ENCODE measurements at regions not wholly inside any gene's neighbourhood (a gene's known extent, or its start where the extent isn't known, plus 50 kb on each side); places are given as distances from the start of the nearest gene placed in this dataset.

DNA sequence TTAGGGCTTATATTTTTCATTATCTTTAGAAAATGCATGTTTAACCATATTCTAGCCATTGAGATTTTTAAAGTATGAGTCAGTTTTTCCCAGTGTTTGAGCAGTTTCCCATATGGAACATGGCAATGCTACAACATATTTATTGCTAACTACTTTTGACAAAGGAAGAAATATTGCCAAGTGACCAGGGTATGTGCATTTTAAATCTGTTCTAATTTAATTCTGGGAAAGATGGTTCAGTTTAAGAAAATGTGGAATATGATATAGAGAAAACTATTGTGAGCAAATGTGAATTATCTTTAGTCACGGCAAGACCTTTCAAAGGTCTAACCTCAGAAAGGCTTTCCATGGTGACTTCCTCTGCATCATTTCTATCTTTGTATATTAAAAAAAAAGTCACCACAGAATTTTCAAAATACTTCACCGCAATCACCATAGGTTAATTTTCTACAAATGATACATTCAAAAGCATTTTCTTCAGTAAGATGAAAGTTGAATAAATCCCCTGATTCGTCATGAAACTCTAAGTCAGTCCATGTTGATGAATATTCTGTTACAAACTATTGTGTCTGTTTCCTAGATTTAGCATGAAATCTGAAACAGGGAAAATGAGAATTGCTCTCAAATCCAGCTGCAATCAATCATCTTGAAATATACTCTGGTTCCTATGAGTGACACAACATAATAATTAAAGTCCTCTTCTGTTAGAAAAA, 2349.0 kb upstream of the TENM3 start:
- TF ChIP-seq, protein P1, sequence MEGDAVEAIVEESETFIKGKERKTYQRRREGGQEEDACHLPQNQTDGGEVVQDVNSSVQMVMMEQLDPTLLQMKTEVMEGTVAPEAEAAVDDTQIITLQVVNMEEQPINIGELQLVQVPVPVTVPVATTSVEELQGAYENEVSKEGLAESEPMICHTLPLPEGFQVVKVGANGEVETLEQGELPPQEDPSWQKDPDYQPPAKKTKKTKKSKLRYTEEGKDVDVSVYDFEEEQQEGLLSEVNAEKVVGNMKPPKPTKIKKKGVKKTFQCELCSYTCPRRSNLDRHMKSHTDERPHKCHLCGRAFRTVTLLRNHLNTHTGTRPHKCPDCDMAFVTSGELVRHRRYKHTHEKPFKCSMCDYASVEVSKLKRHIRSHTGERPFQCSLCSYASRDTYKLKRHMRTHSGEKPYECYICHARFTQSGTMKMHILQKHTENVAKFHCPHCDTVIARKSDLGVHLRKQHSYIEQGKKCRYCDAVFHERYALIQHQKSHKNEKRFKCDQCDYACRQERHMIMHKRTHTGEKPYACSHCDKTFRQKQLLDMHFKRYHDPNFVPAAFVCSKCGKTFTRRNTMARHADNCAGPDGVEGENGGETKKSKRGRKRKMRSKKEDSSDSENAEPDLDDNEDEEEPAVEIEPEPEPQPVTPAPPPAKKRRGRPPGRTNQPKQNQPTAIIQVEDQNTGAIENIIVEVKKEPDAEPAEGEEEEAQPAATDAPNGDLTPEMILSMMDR (IDR thresholded peaks at IDR 0.05; ENCODE audit: control insufficient read depth, insufficient read depth, low read depth, low read length, missing control alignments), result no peak
- no peak overlapping the region for H3K4me3 ChIP-seq (ENCODE audit: control insufficient read depth, low read depth, low read length)
- DNase-seq (ENCODE audit: low read depth), result no peak

DNA sequence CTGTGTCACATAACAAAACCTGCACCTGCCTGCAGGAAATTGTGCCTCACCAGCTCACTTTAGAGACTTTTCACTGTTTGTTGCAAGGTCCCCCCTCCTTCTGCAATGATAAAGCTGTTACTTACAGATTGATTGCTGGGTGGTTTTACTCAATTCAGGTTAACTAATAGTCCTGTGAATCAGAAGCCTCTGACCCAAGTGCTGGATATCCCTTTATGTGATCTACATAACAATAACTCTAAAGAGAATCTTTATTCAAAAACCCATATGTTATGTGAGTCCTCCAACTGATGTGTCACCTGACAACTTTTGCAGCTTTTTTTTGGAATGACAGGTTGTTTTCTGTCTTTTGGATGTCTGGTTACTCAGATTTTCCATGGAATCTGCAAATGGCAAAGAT, 2323.6 kb upstream of the TENM3 start:
- DNase-seq (ENCODE audit: low read depth), result no peak
- TF ChIP-seq, protein P1 (IDR thresholded peaks at IDR 0.05; ENCODE audit: control insufficient read depth, insufficient read depth, low read depth, low read length, missing control alignments), result no peak
- no peak overlapping the region for H3K4me3 ChIP-seq (ENCODE audit: control insufficient read depth, low read depth, low read length)

DNA sequence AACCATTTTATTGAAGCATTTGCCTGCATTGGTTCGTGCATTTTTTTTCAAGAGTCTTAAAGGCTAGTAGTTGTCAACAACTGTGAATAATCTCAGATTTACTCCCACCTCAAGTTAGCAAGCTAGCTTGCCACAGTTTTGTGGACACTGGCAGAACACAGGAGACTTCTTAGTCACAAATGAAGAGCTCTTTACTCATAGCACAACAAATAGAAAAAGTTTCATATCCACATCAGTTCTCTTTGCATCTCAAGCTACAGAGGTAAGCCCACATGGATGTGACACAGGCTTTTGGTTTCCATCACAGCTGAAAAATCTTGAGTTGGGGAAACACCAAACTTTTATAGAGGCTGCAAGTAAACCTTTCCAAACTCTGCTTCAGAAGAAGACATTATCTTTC, 2315.7 kb upstream of the TENM3 start:
- no peak for DNase-seq (ENCODE audit: low read depth)
- TF ChIP-seq, protein P1 (IDR thresholded peaks at IDR 0.05; ENCODE audit: control insufficient read depth, insufficient read depth, low read depth, low read length, missing control alignments), result no peak
- no peak overlapping the region for H3K4me3 ChIP-seq (ENCODE audit: control insufficient read depth, low read depth, low read length)

DNA sequence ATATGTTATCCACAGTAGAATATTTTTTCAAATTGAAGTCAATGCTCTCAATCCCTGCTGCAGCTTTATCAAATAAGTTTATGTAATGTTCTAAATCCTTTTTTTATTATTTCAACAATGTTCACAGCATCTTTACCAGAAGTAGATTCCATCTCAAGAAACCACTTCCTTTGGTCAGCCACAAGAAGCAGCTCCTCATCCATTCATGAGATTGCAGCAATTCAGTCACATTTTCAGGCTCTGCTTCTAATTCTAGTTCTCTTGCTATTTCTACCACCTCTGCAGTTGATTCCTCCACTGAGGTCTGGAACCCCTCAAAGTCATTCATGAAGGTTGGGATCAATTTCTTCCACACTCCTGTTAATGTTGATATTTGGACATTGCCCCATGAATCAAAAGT, 2301.3 kb upstream of the TENM3 start:
- TF ChIP-seq, protein P1 (IDR thresholded peaks at IDR 0.05; ENCODE audit: control insufficient read depth, insufficient read depth, low read depth, low read length, missing control alignments), result no peak

DNA sequence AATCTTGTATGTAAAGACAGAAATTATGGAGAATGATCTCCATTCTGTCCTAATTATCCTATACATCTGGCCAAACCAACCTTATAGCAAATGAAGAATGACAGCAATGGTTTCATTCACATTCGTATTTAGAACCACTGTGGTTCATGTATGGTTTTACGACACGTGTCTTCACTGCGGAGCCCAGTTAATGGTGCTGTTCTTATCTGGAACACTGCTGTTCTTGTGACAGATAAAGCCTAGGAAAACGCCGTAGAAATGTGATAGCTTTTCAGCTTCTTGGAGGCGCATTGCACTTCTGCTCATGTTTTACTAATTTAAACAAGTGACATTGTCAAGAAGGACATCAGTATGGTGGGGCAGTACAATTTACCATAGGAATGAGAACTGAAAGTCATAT, 2266.4 kb upstream of the TENM3 start:
- H3K4me3 ChIP-seq (ENCODE audit: control insufficient read depth, low read depth, low read length), result no peak overlapping the region
- TF ChIP-seq, protein P1 (IDR thresholded peaks at IDR 0.05; ENCODE audit: control insufficient read depth, insufficient read depth, low read depth, low read length, missing control alignments), result no peak

More for the DNA sequence above, 2301.3 kb upstream of the TENM3 start:
- no peak for DNase-seq (ENCODE audit: low read depth)
- H3K4me3 ChIP-seq (ENCODE audit: control insufficient read depth, low read depth, low read length), result no peak overlapping the region

DNA sequence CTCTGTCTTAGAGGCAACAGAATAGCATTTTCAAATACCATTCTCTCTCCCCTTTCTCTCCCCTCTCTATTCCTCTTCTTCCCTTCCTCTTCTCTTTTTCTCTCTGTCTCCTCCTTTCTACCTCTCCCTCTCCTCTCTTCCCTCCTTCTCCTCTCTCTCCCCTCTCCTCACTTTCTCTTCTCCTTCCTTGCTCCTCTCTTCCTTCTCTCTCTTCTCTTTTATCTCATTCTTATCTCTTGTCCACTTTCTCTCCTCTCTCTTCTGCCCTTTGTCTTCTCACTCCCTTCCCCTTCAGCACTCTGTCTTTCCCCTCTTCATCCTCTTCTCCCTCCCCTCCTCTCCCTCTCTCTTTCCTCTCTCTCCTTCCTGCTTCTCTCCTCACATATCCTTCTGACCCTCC, 2265.8 kb upstream of the TENM3 start:
- TF ChIP-seq, protein P1 (IDR thresholded peaks at IDR 0.05; ENCODE audit: control insufficient read depth, insufficient read depth, low read depth, low read length, missing control alignments), result no peak
- DNase-seq (ENCODE audit: low read depth), result no peak
- no peak overlapping the region for H3K4me3 ChIP-seq (ENCODE audit: control insufficient read depth, low read depth, low read length)

More for the DNA sequence above, 2266.4 kb upstream of the TENM3 start:
- DNase-seq (ENCODE audit: low read depth), result no peak

Data from AG09309 (cell line).